ENCODE measurements at regions not wholly inside any gene's neighbourhood (a gene's known extent, or its start where the extent isn't known, plus 50 kb on each side); places are given as distances from the start of the nearest gene placed in this dataset.

DNA sequence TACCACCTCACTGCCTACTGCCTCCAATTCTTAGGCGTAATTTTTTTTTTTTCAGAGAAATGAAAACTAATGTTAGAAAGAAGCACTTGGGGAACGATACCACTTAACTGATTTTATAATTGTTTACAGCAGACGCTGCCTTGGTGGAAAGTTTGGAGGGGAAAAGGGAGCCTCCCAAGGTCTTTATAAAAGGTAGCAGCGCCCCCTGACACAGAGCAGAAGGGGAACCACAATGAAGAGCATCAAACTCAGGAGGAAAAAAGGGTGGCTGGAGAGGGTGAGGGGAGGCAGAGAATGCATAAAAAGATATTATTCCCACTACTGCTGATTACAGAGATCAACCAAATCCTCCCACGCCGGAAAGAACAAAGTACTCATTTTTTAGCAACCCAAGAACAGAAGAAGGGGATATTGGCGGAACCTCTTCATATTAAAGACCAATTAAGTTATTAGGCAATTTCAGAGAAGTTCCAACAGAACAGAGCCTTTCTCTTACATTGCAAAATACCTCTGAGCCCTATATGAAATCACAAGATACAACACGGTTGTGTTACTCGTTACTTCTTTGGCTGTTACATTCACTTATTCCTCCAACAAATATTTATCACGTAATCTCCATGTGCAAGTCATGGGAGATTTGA lies 135.8 kb downstream of the TEX36 start:
- H3K27ac ChIP-seq, result no peak overlapping the region
- H3K4me1 ChIP-seq, result peaks cover 28% of the 10 kb centered on the region
- H3K4me3 ChIP-seq, result no peak overlapping the region
- no peak for TF ChIP-seq Cebpa-rat (IDR thresholded peaks at IDR 0.05)
- peaks cover under 1% of the 10 kb centered on the region; the same call in 1 of the 2 replicates for H3K27me3 ChIP-seq
- H3K4me2 ChIP-seq, result no peak overlapping the region
- H3K36me3 ChIP-seq, result no peaks in the 10 kb centered on the region
- no peaks in the 10 kb centered on the region for H3K9me3 ChIP-seq
- no peak overlapping the region for H3K9ac ChIP-seq
- H4K20me1 ChIP-seq, result peaks cover 10% of the 10 kb centered on the region

DNA sequence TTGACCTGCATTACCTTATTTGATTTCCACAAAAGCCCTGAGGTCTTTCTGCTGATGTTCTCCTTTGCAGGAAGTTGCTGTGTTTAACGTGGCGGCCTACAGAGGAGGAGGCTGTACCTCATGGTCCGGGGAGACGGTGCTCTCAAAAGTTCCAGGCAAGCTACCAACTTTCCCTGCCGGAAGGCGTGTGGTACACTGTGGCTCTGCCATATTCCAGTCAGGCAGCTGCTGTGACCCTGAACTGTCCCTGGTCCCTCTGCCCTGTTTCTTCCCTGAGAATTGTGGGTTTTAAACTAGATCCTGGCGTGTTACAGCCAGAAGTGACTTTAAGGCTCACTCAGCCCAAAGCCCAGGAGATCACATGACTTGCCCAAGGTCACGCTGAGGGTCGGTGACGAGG lies 139.2 kb downstream of the TEX36 start:
- H3K4me1 ChIP-seq, result no peaks in the 10 kb centered on the region
- TF ChIP-seq Cebpa-rat (IDR thresholded peaks at IDR 0.05), result no peak
- no peak overlapping the region for H3K27ac ChIP-seq
- no peak overlapping the region for H3K9ac ChIP-seq
- no peak overlapping the region for H3K4me2 ChIP-seq
- H4K20me1 ChIP-seq, result no peaks in the 10 kb centered on the region
- no peaks in the 10 kb centered on the region for H3K36me3 ChIP-seq
- no peak overlapping the region for H3K4me3 ChIP-seq
- no peaks in the 10 kb centered on the region for H3K27me3 ChIP-seq
- H3K9me3 ChIP-seq, result no peaks in the 10 kb centered on the region

GRCh38 chr10:125538947-125539731 lies 143.8 kb downstream of the TEX36 start:
- no peak overlapping the region for H3K4me2 ChIP-seq
- no peak overlapping the region for H3K27ac ChIP-seq
- TF ChIP-seq Cebpa-rat (IDR thresholded peaks at IDR 0.05), result no peak
- no peak overlapping the region for H3K9ac ChIP-seq
- H3K27me3 ChIP-seq, result no peaks in the 10 kb centered on the region
- no peaks in the 10 kb centered on the region for H4K20me1 ChIP-seq
- H3K36me3 ChIP-seq, result no peaks in the 10 kb centered on the region
- no peak overlapping the region for H3K4me3 ChIP-seq
- H3K9me3 ChIP-seq, result no peaks in the 10 kb centered on the region; the same call in 1 of the 2 replicates
- H3K4me1 ChIP-seq, result peaks cover 3% of the 10 kb centered on the region

GRCh38 chr10:125536236-125536635 lies 146.7 kb downstream of the TEX36 start:
- no peak for TF ChIP-seq Cebpa-rat (IDR thresholded peaks at IDR 0.05)
- H3K9me3 ChIP-seq, result no peaks in the 10 kb centered on the region; the same call in 1 of the 2 replicates
- H3K36me3 ChIP-seq, result no peaks in the 10 kb centered on the region

GRCh38 chr10:125535559-125535958 lies 147.4 kb downstream of the TEX36 start:
- peaks cover 12% of the 10 kb centered on the region for H3K4me1 ChIP-seq
- H3K4me2 ChIP-seq, result no peak overlapping the region
- TF ChIP-seq Cebpa-rat (IDR thresholded peaks at IDR 0.05), result no peak
- H3K27me3 ChIP-seq, result no peaks in the 10 kb centered on the region
- no peak overlapping the region for H3K9ac ChIP-seq
- no peaks in the 10 kb centered on the region for H4K20me1 ChIP-seq
- no peak overlapping the region for H3K4me3 ChIP-seq
- H3K27ac ChIP-seq, result no peak overlapping the region
- no peaks in the 10 kb centered on the region for H3K36me3 ChIP-seq
- no peaks in the 10 kb centered on the region; the same call in 1 of the 2 replicates for H3K9me3 ChIP-seq

More at GRCh38 chr10:125536236-125536635, 146.7 kb downstream of the TEX36 start:
- no peaks in the 10 kb centered on the region for H4K20me1 ChIP-seq
- H3K27me3 ChIP-seq, result no peaks in the 10 kb centered on the region
- peaks cover 12% of the 10 kb centered on the region for H3K4me1 ChIP-seq
- no peak overlapping the region for H3K4me3 ChIP-seq
- no peak overlapping the region for H3K27ac ChIP-seq
- no peak overlapping the region for H3K9ac ChIP-seq
- no peak overlapping the region for H3K4me2 ChIP-seq

GRCh38 chr10:125534515-125534914 lies 148.4 kb downstream of the TEX36 start:
- Histone ChIP-seq H3K4me2 (peak overlapping the region; percentile 60; the same call in 1 of the 2 replicates), H3K4me1 (peaks cover 12% of the 10 kb centered on the region), H3K9me3 (no peaks in the 10 kb centered on the region; the same call in 1 of the 2 replicates), H4K20me1 (no peaks in the 10 kb centered on the region), H3K9ac (no peak overlapping the region), H3K36me3 (no peaks in the 10 kb centered on the region), H3K27me3 (no peaks in the 10 kb centered on the region), H3K4me3 (no peak overlapping the region), H3K27ac (no peak overlapping the region)
- TF ChIP-seq Cebpa-rat (IDR thresholded peaks at IDR 0.05), result no peak

GRCh38 chr10:125533866-125534265 lies 149.1 kb downstream of the TEX36 start:
- Histone ChIP-seq H3K27ac (no peak overlapping the region), H3K4me1 (peaks cover 12% of the 10 kb centered on the region), H3K36me3 (no peaks in the 10 kb centered on the region), H3K4me3 (no peak overlapping the region), H3K27me3 (no peaks in the 10 kb centered on the region), H3K9ac (no peak overlapping the region), H4K20me1 (no peaks in the 10 kb centered on the region), H3K4me2 (peak overlapping the region; percentile 60), H3K9me3 (no peaks in the 10 kb centered on the region; the same call in 1 of the 2 replicates)
- no peak for TF ChIP-seq Cebpa-rat (IDR thresholded peaks at IDR 0.05)

DNA sequence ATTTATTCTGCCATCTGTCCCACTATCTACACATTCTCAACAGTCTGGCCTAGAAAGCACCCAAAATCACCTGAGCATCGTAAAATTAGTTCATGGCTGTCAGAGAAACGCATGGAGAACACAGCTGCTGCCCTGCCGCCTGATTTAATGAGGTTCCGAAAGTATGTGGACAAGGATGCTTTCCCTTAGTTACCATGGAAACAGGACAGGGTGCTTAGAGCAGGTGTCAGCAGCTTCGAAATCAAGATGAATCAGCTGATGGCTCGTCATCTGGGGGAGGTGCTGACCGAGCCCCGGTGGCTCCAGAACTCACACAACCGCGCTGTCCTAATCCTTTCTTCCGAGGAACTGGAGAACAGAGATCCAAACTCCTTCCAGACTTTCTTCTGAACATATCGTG lies 151.5 kb downstream of the TEX36 start:
- Histone ChIP-seq H3K9ac (no peak overlapping the region), H3K27ac (no peak overlapping the region), H4K20me1 (no peaks in the 10 kb centered on the region), H3K9me3 (no peaks in the 10 kb centered on the region; the same call in 1 of the 2 replicates), H3K36me3 (no peaks in the 10 kb centered on the region), H3K4me1 (peaks cover 12% of the 10 kb centered on the region), H3K4me2 (no peak overlapping the region), H3K27me3 (no peaks in the 10 kb centered on the region), H3K4me3 (no peak overlapping the region)
- no peak for TF ChIP-seq Cebpa-rat (IDR thresholded peaks at IDR 0.05)

DNA sequence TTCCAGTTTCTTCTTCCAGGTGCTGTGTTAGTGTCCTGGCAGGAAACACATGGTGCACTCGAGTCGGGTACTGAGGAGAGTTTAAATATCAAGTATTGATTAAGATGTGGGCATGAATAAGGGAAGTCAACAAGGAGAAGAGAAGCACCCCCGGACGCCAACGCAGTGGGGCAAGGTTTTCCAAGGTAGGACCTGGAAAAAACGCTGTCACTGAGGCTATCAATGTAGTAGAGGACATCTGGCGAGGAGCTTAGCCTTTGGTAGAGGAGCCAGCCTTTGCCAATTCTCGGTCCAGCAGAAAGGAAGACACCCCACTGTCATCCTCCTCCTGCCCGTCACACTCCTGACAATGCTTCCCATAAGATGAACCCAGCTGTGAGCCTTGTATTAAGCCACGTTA lies 159.6 kb downstream of the TEX36 start:
- Histone ChIP-seq H3K9me3 (peaks cover 15% of the 10 kb centered on the region; the same call in 1 of the 2 replicates), H3K9ac (no peak overlapping the region), H3K4me2 (no peak overlapping the region), H3K27me3 (no peaks in the 10 kb centered on the region), H3K36me3 (no peaks in the 10 kb centered on the region), H4K20me1 (no peaks in the 10 kb centered on the region), H3K4me1 (no peaks in the 10 kb centered on the region), H3K4me3 (no peak overlapping the region), H3K27ac (no peak overlapping the region)
- TF ChIP-seq Cebpa-rat (IDR thresholded peaks at IDR 0.05), result no peak
